H9 (cell line): ENCODE measurements at regions not wholly inside any gene's neighbourhood (a gene's known extent, or its start where the extent isn't known, plus 50 kb on each side); places are given as distances from the start of the nearest gene placed in this dataset.

ENCODE experiments used
- DNase-seq: peaks from one replicate; pipeline ENCODE4 v3.0.0-alpha.2; 2017
- H2AFZ ChIP-seq: one replicate; pipeline ENCODE4 v1.6.1; 2013; ENCODE audit warnings: mild to moderate bottlenecking, low read length, control low read depth, moderate library complexity
- H2AK5ac ChIP-seq: 2 replicates; pipeline ENCODE4 v1.6.1; 2013; ENCODE audit warnings: low read length, control low read depth, mixed read lengths; ENCODE audit not compliant: insufficient read length
- H2BK120ac ChIP-seq: one replicate; pipeline ENCODE4 v1.6.1; 2013; ENCODE audit warnings: low read depth, mild to moderate bottlenecking, low read length, control low read depth, inconsistent platforms; ENCODE audit not compliant: poor library complexity, severe bottlenecking
- H2BK12ac ChIP-seq: 2 replicates; pipeline ENCODE4 v1.6.1; 2013; ENCODE audit warnings: low read length, control low read depth, mixed read lengths, low read depth; ENCODE audit not compliant: insufficient read length
- H2BK15ac ChIP-seq: 2 replicates; pipeline ENCODE4 v1.6.1; 2013; ENCODE audit warnings: low read depth, low read length, control low read depth
- H2BK20ac ChIP-seq: one replicate; pipeline ENCODE4 v1.6.1; 2013; ENCODE audit warnings: low read depth, mild to moderate bottlenecking, low read length, control low read depth, inconsistent platforms; ENCODE audit not compliant: poor library complexity, severe bottlenecking
- H2BK5ac ChIP-seq: 2 replicates; pipeline ENCODE4 v1.6.1; 2013; ENCODE audit warnings: low read length, control low read depth, mixed read lengths; ENCODE audit not compliant: insufficient read length
- H3K14ac ChIP-seq: 2 replicates; pipeline ENCODE4 v1.6.1; 2013; ENCODE audit warnings: low read length, control low read depth; ENCODE audit not compliant: insufficient read depth
- H3K18ac ChIP-seq: 2 replicates; pipeline ENCODE4 v1.6.1; 2013; ENCODE audit warnings: low read depth, mild to moderate bottlenecking, mixed read lengths, low read length, control low read depth; ENCODE audit not compliant: insufficient read length
- H3K23ac ChIP-seq: 2 replicates; pipeline ENCODE4 v1.6.1; 2013; ENCODE audit warnings: low read length, control low read depth, mixed read lengths, low read depth; ENCODE audit not compliant: insufficient read length
- H3K23me2 ChIP-seq: 2 replicates; pipeline ENCODE4 v1.6.1; 2013; ENCODE audit warnings: low read depth, mild to moderate bottlenecking, mixed read lengths, low read length, control low read depth; ENCODE audit not compliant: insufficient read length, poor library complexity, severe bottlenecking
- H3K27ac ChIP-seq: 2 replicates; pipeline ENCODE4 v1.5.1; 2013; ENCODE audit warnings: low read length, control low read depth, mixed read lengths, low read depth; ENCODE audit not compliant: insufficient read length
- H3K27me3 ChIP-seq: 2 replicates; pipeline ENCODE4 v1.6.1; 2013; ENCODE audit warnings: low read length, control low read depth, inconsistent platforms; ENCODE audit not compliant: insufficient read depth
- H3K4ac ChIP-seq: 2 replicates; pipeline ENCODE4 v1.6.1; 2013; ENCODE audit warnings: low read depth, mild to moderate bottlenecking, control low read depth, inconsistent platforms, low read length, moderate library complexity
- H3K4me1 ChIP-seq: 2 replicates; pipeline ENCODE4 v1.6.1; 2013; ENCODE audit warnings: low read length, control low read depth, inconsistent platforms; ENCODE audit not compliant: insufficient read depth
- H3K4me2 ChIP-seq: 2 replicates; pipeline ENCODE4 v1.6.1; 2013; ENCODE audit warnings: low read length, control low read depth, mixed read lengths; ENCODE audit not compliant: insufficient read length, insufficient read depth
- H3K56ac ChIP-seq: 2 replicates; pipeline ENCODE4 v1.6.1; 2013; ENCODE audit warnings: low read depth, mild to moderate bottlenecking, mixed read lengths, low read length, control low read depth; ENCODE audit not compliant: insufficient read length
- H3K79me1 ChIP-seq: 2 replicates; pipeline ENCODE4 v1.6.1; 2013; ENCODE audit warnings: low read depth, mild to moderate bottlenecking, moderate library complexity, low read length, control low read depth, inconsistent platforms; ENCODE audit not compliant: insufficient read depth, poor library complexity, severe bottlenecking
- H3K79me2 ChIP-seq: 2 replicates; pipeline ENCODE4 v1.6.1; 2013; ENCODE audit warnings: low read length, control low read depth, inconsistent platforms; ENCODE audit not compliant: insufficient read depth
- H3K9ac ChIP-seq: 2 replicates; pipeline ENCODE4 v1.6.1; 2013; ENCODE audit warnings: low read length, control low read depth, mixed read lengths; ENCODE audit not compliant: insufficient read length; ENCODE audit errors: extremely low read depth
- H3K9me3 ChIP-seq: one replicate; pipeline ENCODE4 v1.6.1; 2013; ENCODE audit warnings: low read depth, low read length, inconsistent platforms; ENCODE audit not compliant: control insufficient read depth
- H3T11ph ChIP-seq: one replicate; pipeline ENCODE4 v1.6.1; 2013; ENCODE audit warnings: mild to moderate bottlenecking, low read length, control low read depth, inconsistent platforms
- H4K20me1 ChIP-seq: one replicate; pipeline ENCODE4 v1.6.1; 2013; ENCODE audit not compliant: control insufficient read depth, insufficient read length, insufficient read depth
- H4K5ac ChIP-seq: 2 replicates; pipeline ENCODE4 v1.6.1; 2013; ENCODE audit warnings: low read depth, mild to moderate bottlenecking, mixed read lengths, low read length, control low read depth; ENCODE audit not compliant: insufficient read length
- H4K8ac ChIP-seq: replicated peaks from 2 replicates; pipeline ENCODE4 v1.6.1; 2013; ENCODE audit warnings: low read length, control low read depth, mixed read lengths, low read depth; ENCODE audit not compliant: insufficient read length
- H4K91ac ChIP-seq: 2 replicates; pipeline ENCODE4 v1.6.1; 2013; ENCODE audit warnings: low read depth, mild to moderate bottlenecking, moderate library complexity, mixed read lengths, low read length, control low read depth; ENCODE audit not compliant: insufficient read length
- H3K27ac Mint-ChIP-seq, 3 experiments: 2 replicates in 2 of 3; 3 replicates in 1 of 3; pipeline ENCODE4 v1.8.0; 2020 to 2021; ENCODE audit warnings: mixed read lengths in 3 of 3, mild to moderate bottlenecking in 1 of 3, moderate library complexity in 1 of 3
- H3K27me3 Mint-ChIP-seq: 2 replicates; pipeline ENCODE4 v1.8.0; 2021; ENCODE audit warnings: low read depth, mild to moderate bottlenecking, moderate library complexity, mixed read lengths
- H3K36me3 Mint-ChIP-seq, 3 experiments: 2 replicates in 2 of 3; 3 replicates in 1 of 3; pipeline ENCODE4 v1.8.0; 2020 to 2021; ENCODE audit warnings: low read depth in 3 of 3, mixed read lengths in 3 of 3; ENCODE audit not compliant: insufficient read depth in 1 of 3
- H3K4me1 Mint-ChIP-seq, 2 experiments: 2 replicates each; pipeline ENCODE4 v1.8.0; 2020; ENCODE audit warnings: mixed read lengths in 2 of 2
- H3K4me3 Mint-ChIP-seq, 2 experiments: 2 replicates in 1 of 2; 3 replicates in 1 of 2; pipeline ENCODE4 v1.8.0; 2020 to 2021; ENCODE audit warnings: mild to moderate bottlenecking in 2 of 2, mixed read lengths in 2 of 2, moderate library complexity in 1 of 2
- H3K9me3 Mint-ChIP-seq, 2 experiments: 2 replicates in 1 of 2; 3 replicates in 1 of 2; pipeline ENCODE4 v1.8.0; 2020; ENCODE audit warnings: mild to moderate bottlenecking in 2 of 2, mixed read lengths in 2 of 2, moderate library complexity in 1 of 2
- CTCF ChIP-seq: fragments of 200-600 bp; sonication (generic); conservative IDR thresholded peaks from 3 replicates; pipeline ENCODE4 v1.8.0; 2021; ENCODE audit warnings: antibody characterized with exemption, mild to moderate bottlenecking
- WGBS: extraction: QIAGEN DNeasy Blood & Tissue Kit; methylation state at CpG from one replicate; pipeline ENCODE4 v1.1.7; 2013; ENCODE audit warnings: missing lambda C conversion rate, low lambda C conversion rate, mixed read lengths; ENCODE audit not compliant: insufficient read length; ENCODE audit errors: extremely low coverage; 5-methylcytosine and 5-hydroxymethylcytosine counted together

- no CpG with 5 or more reads among the region's 3 CpGs for WGBS
- H3K27ac Mint-ChIP-seq, result no peak overlapping the region; a peak in 1 of 7 replicates
- Histone ChIP-seq H3K27ac (no peak overlapping the region), H3T11ph (no peak overlapping the region), H3K18ac (no peak overlapping the region), H4K20me1 (no peaks in the 10 kb centered on the region), H3K4ac (no peak overlapping the region), H3K4me2 (no peak overlapping the region), H4K8ac (no peak overlapping the region), H3K9me3 (no peaks in the 10 kb centered on the region), H3K79me2 (no peaks in the 10 kb centered on the region), H3K27me3 (no peaks in the 10 kb centered on the region), H3K56ac (no peak overlapping the region), H3K4me1 (no peaks in the 10 kb centered on the region), H3K9ac (no peak overlapping the region), H2BK20ac (no peak overlapping the region), H2AK5ac (no peak overlapping the region), H4K91ac (no peak overlapping the region), H2BK5ac (no peak overlapping the region), H2BK12ac (no peak overlapping the region), H3K79me1 (no peaks in the 10 kb centered on the region), H2AFZ (no peak overlapping the region), H3K23me2 (no peaks in the 10 kb centered on the region), H2BK120ac (no peak overlapping the region), H4K5ac (no peak overlapping the region), H2BK15ac (no peak overlapping the region), H3K14ac (no peak overlapping the region), H3K23ac (no peak overlapping the region)
- H3K4me1 Mint-ChIP-seq, result peaks cover 2 to 5% of the 10 kb centered on the region in 2 experiments
- peak; percentile 61 for DNase-seq
- peaks cover 3% of the 10 kb centered on the region for H3K27me3 Mint-ChIP-seq
- no peak overlapping the region for H3K4me3 Mint-ChIP-seq
- peak; percentile 88 for TF ChIP-seq CTCF
- H3K36me3 Mint-ChIP-seq, result no peaks in the 10 kb centered on the region
- no peaks in the 10 kb centered on the region for H3K9me3 Mint-ChIP-seq
These were observed 70.7 kb upstream of the E2F8 start for GRCh38 chr11:19311308-19312030.
